HCT116 (cell line): ENCODE measurements at regions not wholly inside any gene's neighbourhood (a gene's known extent, or its start where the extent isn't known, plus 50 kb on each side); places are given as distances from the start of the nearest gene placed in this dataset.

Experiments used
- ATAC-seq: fragments of 200-7000 bp; cut with Tn5 transposase; 2 replicates; pipeline ENCODE4 v1.9.1; 2020; ENCODE audit warnings: mild to moderate bottlenecking, moderate library complexity
- BruUV-seq: library from RNA; stranded (reverse); fragments of 400-500 nt; replicated peaks from 2 replicates; lab custom pipeline; 2021; lab: Mats Ljungman, UMichigan
- CTCF ChIA-PET: fragments of 300-600 bp; sonication (Branson Sonifier 250); formaldehyde crosslinking; loops from one replicate; lab custom pipeline; 2021; ENCODE audit warnings: antibody characterized with exemption; lab: Charles Lee
- POLR2A ChIA-PET: fragments of 300-600, 350-600 bp; sonication (Branson Sonifier 250); formaldehyde crosslinking; loops from one replicate; lab custom pipeline; 2021; ENCODE audit warnings: antibody characterized with exemption; lab: Charles Lee
- RAD21 ChIA-PET, 2 experiments: fragments of 300-600 bp; sonication (Branson Sonifier 250); formaldehyde crosslinking; loops; one replicate each; lab custom pipeline; 2023; ENCODE audit warnings: low total read pairs in 2 of 2; ENCODE audit not compliant: uncharacterized antibody in 2 of 2, unreplicated experiment in 2 of 2, low non-redundant PET in 1 of 2; lab: Charles Lee
- DNase-seq: peaks from one replicate; pipeline ENCODE4 v3.0.0-alpha.2; 2010; ENCODE audit warnings: low read depth, low spot score
- H2AFZ ChIP-seq: fragments of 200-600 bp; shearing (Covaris generic), sonication (generic); 2 replicates; pipeline ENCODE4 v1.6.1; 2017; ENCODE audit warnings: low read depth, mixed run types, mixed read lengths, antibody characterized with exemption, low read length; ENCODE audit not compliant: poor library complexity, severe bottlenecking
- H3K27ac ChIP-seq: 2 replicates; pipeline ENCODE4 v1.5.1; 2012; ENCODE audit warnings: low read depth, low read length
- H3K27me3 ChIP-seq: fragments of 200-600 bp; sonication (generic); 2 replicates; pipeline ENCODE4 v1.6.1; 2016; ENCODE audit warnings: mixed run types, low read length, mixed read lengths; ENCODE audit not compliant: insufficient read depth
- H3K36me3 ChIP-seq, 2 experiments: fragments of 200-500 bp in 1 of 2; fragments of 200-600 bp in 1 of 2; sonication (Bioruptor generic) in 1 of 2; sonication (generic) in 1 of 2; 2 replicates each; pipeline versions ENCODE4 v1.5.1 to v1.6.1; 2014 to 2016; ENCODE audit warnings: low read length in 2 of 2, inconsistent platforms in 1 of 2, mixed read lengths in 1 of 2, mixed run types in 1 of 2; ENCODE audit not compliant: insufficient read depth in 2 of 2, control insufficient read depth in 1 of 2
- H3K4me1 ChIP-seq, 2 experiments: fragments of 200-600 bp in 1 of 2; sonication (generic) in 1 of 2; 2 replicates each; pipeline versions ENCODE4 v1.5.1 to v1.6.1; 2012 to 2017; ENCODE audit warnings: low read length in 2 of 2, inconsistent platforms in 1 of 2, mild to moderate bottlenecking in 1 of 2, mixed read lengths in 1 of 2, mixed run types in 1 of 2, moderate library complexity in 1 of 2; ENCODE audit not compliant: insufficient read depth in 2 of 2, control insufficient read depth in 1 of 2
- H3K4me2 ChIP-seq: fragments of 200-600 bp; sonication (generic); 2 replicates; pipeline ENCODE4 v1.6.1; 2017; ENCODE audit warnings: mixed run types, low read length, mixed read lengths
- H3K4me3 ChIP-seq, 2 experiments: fragments of 200-600 bp in 1 of 2; sonication (generic) in 1 of 2; replicated peaks in 1 of 2; 2 replicates each; pipeline ENCODE4 v1.5.1; 2011 to 2016; ENCODE audit warnings: low read length in 2 of 2, control low read depth in 1 of 2, low read depth in 1 of 2, mild to moderate bottlenecking in 1 of 2, mixed read lengths in 1 of 2, mixed run types in 1 of 2
- H3K79me2 ChIP-seq: fragments of 200-600 bp; sonication (generic); 2 replicates; pipeline ENCODE4 v1.6.1; 2017; ENCODE audit warnings: mild to moderate bottlenecking, mixed run types, low read length, moderate library complexity, mixed read lengths; ENCODE audit not compliant: insufficient read depth
- H3K9ac ChIP-seq: fragments of 200-600 bp; sonication (generic); 2 replicates; pipeline ENCODE4 v1.6.1; 2016; ENCODE audit warnings: low read length, mixed read lengths
- H3K9me2 ChIP-seq: fragments of 200-600 bp; sonication (generic), shearing (Covaris generic); 2 replicates; pipeline ENCODE4 v1.6.1; 2017; ENCODE audit warnings: mixed run types, mild to moderate bottlenecking, moderate library complexity; ENCODE audit not compliant: insufficient read depth
- H3K9me3 ChIP-seq, 2 experiments: fragments of 200-500 bp in 1 of 2; fragments of 200-600 bp in 1 of 2; sonication (Bioruptor generic) in 1 of 2; sonication (generic) in 1 of 2; 2 replicates each; pipeline ENCODE4 v1.6.1; 2014 to 2017; ENCODE audit warnings: low read length in 2 of 2, mixed read lengths in 2 of 2, inconsistent platforms in 1 of 2, low read depth in 1 of 2, mild to moderate bottlenecking in 1 of 2, mixed run types in 1 of 2, moderate library complexity in 1 of 2; ENCODE audit not compliant: control insufficient read depth in 1 of 2, insufficient read depth in 1 of 2
- H4K20me1 ChIP-seq: fragments of 200-600 bp; sonication (generic), shearing (Covaris generic); 2 replicates; pipeline ENCODE4 v1.6.1; 2017; ENCODE audit warnings: mixed run types, mild to moderate bottlenecking, moderate library complexity; ENCODE audit not compliant: insufficient read depth
- EGR1 ChIP-seq: IDR thresholded peaks from 2 replicates; pipeline ENCODE4 v1.6.1; 2012; ENCODE audit warnings: low read depth
- EZH2 ChIP-seq: fragments of 200-600 bp; sonication (generic); IDR thresholded peaks from 2 replicates; pipeline ENCODE4 v1.6.1; 2017; ENCODE audit warnings: antibody characterized with exemption, mixed run types
- JUND ChIP-seq: IDR thresholded peaks from 2 replicates; pipeline ENCODE4 v1.6.1; 2012
- RAD21 ChIP-seq: IDR thresholded peaks from 2 replicates; pipeline ENCODE4 v1.6.1; 2012; ENCODE audit warnings: low read depth, mild to moderate bottlenecking
- SIN3A ChIP-seq: IDR thresholded peaks from 2 replicates; pipeline ENCODE4 v1.6.1; 2012; ENCODE audit warnings: low read depth
- ZNF274 ChIP-seq: fragments of 200-500 bp; sonication (Bioruptor generic); IDR thresholded peaks from 2 replicates; pipeline ENCODE4 v1.6.1; 2014; ENCODE audit warnings: mild to moderate bottlenecking, low read depth, low read length, inconsistent platforms
- intact Hi-C: fragments of 100-400 bp; cut with micrococcal nuclease; formaldehyde crosslinking; loops from 2 replicates; pipeline ENCODE4 v1.10.0; 2022

- H3K4me3 ChIP-seq: no peak overlapping the region
- RAD21 ChIA-PET: no interaction called here
- H3K9me2 ChIP-seq: no peaks in the 10 kb centered on the region
- no peaks in the 10 kb centered on the region for H4K20me1 ChIP-seq
- CTCF ChIA-PET: no interaction called here
- H3K9me3 ChIP-seq: no peaks in the 10 kb centered on the region
- H3K79me2 ChIP-seq: no peaks in the 10 kb centered on the region
- no peaks in the 10 kb centered on the region for H3K4me1 ChIP-seq
- POLR2A ChIA-PET: no interaction called here
- TF ChIP-seq EGR1 (no peak), ZNF274 (no peak), JUND (no peak), RAD21 (no peak), SIN3A (no peak)
- no peak overlapping the region for H3K9ac ChIP-seq
- ATAC-seq (no peak), DNase-seq (no peak)
- no peak overlapping the region for H2AFZ ChIP-seq
- H3K27me3 ChIP-seq: peaks cover 15% of the 10 kb centered on the region
- no peak overlapping the region for H3K27ac ChIP-seq
- no peak overlapping the region for H3K4me2 ChIP-seq
- BruUV-seq: no TSS peak
- H3K36me3 ChIP-seq: no peaks in the 10 kb centered on the region
- intact Hi-C loops: no loop called here
These were observed 118.1 kb upstream of the LHCGR start for GRCh38 chr2:48873666-48874065.

- ChIA-PET RAD21 (no interaction called here), CTCF (no interaction called here), POLR2A (no interaction called here)
- Histone ChIP-seq H3K4me3 (no peak overlapping the region), H3K27ac (no peak overlapping the region), H3K9ac (no peak overlapping the region), H4K20me1 (no peaks in the 10 kb centered on the region), H3K9me3 (no peaks in the 10 kb centered on the region), H3K9me2 (no peaks in the 10 kb centered on the region), H3K4me2 (no peak overlapping the region), H3K36me3 (no peaks in the 10 kb centered on the region), H3K79me2 (no peaks in the 10 kb centered on the region), H2AFZ (no peak overlapping the region), H3K27me3 (no peaks in the 10 kb centered on the region), H3K4me1 (no peaks in the 10 kb centered on the region)
- no TSS peak for BruUV-seq
- intact Hi-C loops: no loop called here
- no peak for TF ChIP-seq EZH2
- ATAC-seq (no peak), DNase-seq (no peak)
These were observed 115.4 kb upstream of the LHCGR start for GRCh38 chr2:48870942-48871341.
